GM19467 (cell line): ENCODE measurements at regions not wholly inside any gene's neighbourhood (a gene's known extent, or its start where the extent isn't known, plus 50 kb on each side); places are given as distances from the start of the nearest gene placed in this dataset.
"Not testable (repeated sequence)": the region's sequence is repeated elsewhere in the genome, so short reads cannot be mapped to it uniquely, and the experiment has no call there.

Experiments
- ATAC-seq: cut with Tn5 transposase; IDR thresholded peaks from one replicate; pipeline ENCODE4 v1.9.1; 2021; ENCODE audit warnings: mild to moderate bottlenecking, moderate library complexity; ENCODE audit not compliant: unreplicated experiment

DNA sequence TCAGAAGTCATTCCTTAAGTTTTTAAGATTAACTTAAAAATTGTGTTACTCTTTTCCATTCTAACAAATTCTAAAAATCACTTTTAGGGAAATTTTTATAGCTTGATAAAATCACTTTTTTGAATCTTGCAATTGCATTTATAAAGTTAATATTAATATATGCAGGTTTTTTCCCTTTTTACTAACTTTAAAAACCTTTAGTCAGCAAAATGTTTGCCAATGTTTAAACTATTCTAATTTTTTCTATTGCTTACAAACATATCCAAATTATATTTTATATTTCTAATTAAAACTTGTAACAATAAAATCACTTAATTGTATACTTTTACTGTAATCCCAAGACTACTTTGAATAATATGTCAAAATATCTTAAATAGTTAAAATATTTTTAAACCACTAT, 839.4 kb downstream of the TBL1XR1 start:
- ATAC-seq: no peak

DNA sequence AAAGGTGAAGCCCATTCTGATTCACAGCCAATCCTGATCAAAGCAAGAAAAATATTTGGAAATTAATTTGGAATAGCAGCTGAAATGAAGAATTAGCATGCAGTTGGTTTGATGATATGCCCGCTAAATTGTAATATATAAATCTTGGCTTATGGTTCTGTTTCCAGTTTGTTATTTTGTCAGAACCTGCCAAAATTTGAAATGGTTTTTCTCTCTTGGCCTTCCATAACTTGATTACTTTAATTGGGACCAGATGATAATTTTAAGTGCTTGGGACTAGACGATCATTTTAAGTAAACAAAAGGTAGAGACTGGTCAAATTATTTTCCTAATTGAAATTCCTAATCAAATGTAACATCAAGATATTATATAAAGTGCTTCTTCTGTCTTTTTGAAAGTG, 842.4 kb downstream of the TBL1XR1 start:
- ATAC-seq: no peak

DNA sequence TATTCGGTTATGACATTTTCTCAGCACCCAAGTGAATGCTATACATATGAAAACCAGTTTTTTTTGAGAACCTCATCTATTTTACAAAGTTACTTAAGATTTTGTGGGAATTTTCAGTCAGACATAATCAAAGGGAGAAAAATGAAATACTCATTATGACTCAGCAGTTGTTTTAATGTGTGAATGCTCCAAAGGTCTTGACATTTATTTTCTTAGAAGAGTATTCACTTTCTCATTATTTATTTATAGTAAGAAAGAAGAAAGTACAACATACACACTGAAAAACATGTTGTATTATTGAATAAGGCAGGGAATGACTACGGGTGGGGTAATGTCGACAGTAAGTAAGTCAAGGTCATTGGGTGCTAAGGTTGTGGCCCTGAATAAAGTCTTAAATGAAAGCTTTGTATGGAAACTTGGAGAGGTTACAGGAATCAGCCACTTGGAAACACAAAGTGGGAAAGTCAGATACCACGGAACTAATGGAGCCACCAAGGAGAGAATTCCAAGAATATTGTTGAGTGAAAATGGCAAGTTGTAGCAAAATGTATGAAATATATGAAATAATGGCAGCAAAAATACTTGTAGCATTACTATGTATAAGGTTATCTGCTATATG, 844.5 kb downstream of the TBL1XR1 start:
- no peak for ATAC-seq

DNA sequence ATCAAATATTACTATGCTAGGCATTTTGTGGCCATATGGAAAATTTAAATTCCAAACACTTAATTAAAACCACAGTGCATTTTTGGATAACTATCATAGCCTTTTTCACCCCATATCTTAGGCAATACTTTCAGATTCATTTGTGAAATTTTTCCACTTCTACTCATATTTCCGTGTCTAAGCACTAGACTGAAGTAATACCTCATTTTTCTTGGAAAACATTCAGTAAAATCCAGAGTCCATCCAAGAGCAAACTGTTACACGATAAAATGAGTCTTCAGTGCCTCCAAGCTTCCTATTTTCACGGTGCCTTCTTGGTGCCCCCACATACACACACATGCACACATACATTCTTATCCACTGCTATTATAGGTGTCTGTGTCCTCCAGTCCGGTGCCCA, 845.9 kb downstream of the TBL1XR1 start:
- ATAC-seq: no peak

DNA sequence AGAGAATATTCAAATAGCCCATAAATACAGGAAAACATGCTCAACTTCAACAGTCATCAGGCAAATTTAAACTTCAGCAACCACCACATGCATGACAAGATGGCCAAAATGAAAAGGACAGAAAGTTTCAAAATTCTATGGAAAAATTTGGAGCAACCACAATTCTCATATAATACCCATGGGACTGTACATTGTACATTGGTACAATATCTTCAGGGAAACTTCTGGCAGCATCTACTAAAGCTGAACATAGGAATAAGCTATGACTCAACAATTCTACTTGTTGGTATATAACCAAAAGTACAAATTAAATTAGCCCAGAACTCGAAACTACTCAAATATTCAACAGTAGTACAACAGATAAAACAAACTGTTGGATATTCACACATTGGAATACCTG, 847.6 kb downstream of the TBL1XR1 start:
- ATAC-seq: no peak

DNA sequence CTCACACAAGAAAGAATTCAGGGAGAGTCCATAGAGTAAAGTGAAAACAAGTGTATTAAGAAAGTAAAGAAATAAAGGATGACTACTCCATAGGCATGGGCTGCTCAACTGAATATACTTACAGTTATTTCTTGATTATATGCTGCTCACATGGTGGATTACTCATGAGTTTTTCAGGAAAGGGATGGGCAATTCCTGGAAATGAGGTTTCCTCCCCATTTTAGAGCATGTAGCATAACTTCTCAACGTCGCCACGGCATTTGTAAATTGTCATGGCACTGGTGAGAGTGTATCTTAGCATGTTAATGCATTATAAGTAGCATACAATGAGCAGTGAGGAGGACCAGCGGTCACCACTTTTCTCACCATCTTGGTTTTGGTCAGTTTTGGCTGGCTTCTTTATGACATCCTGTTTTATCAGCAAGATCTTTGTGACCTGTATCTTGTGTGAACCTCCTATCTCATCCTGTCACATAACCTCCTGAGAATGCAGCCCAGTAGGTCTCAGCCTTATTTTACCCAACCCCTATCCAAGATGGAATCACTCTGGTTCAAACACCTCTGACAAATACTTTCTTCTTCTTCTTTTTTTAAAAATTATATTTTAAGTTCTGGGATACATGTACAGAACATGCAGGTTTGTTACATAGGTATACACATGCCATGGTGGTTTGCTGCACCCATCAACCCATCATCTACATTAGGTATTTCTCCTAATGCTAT, 849.7 kb downstream of the TBL1XR1 start:
- ATAC-seq: no peak

DNA sequence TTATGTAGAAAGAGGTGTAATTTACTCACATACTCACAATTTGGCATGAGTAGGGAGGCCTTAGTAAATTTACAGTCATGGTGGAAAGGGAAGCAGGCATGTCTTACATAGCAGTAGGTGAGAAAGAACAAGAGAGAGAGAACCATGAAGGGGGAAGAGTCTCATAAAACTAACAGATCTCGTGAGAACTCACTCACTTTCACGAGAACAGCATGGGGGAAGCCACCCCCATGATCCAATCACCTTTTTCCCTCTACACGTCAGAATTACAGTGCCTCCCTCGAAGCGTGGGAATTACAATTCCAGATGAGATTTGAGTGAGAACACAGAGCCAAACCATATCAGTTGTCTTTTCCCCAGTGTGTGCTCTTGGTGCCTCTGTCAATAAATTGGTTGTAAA, 855.3 kb downstream of the TBL1XR1 start:
- no peak for ATAC-seq

DNA sequence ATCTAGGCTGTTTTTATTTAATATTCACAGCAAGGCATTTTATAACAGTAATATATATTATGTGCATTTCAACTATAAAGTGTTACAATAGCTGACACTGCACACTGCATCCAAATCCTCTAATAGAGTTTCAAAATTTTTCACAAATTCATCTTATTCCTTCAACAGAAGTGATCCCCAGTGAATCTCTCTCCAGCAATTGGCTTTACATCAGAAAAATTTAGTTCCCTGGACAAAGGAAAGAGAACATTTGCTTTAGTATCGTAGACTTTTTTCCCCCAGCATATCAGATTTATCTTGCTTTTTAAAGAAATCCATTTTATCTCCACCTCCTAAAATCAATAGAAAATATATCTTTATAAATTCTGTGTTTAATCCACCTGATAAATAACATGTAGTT, 868.6 kb downstream of the TBL1XR1 start:
- ATAC-seq: no peak

DNA sequence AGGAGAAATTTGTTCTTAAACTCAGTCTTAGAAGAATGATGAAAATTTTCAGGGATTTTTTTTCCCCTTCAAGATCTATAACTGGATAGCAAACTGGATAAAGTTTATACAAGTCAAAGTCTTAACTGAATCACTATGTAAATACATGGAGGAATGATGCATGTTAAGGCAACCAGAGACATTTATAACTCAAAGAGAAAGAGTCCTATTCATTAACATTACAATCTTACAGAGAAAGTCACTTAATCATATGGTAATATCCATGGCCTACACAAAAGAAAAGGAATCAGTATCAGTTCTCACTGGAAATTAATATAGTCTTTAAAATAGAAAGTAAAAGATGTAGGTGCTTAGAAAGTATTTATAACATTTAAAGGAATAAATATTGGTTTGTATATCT, 869.1 kb downstream of the TBL1XR1 start:
- ATAC-seq: no peak

DNA sequence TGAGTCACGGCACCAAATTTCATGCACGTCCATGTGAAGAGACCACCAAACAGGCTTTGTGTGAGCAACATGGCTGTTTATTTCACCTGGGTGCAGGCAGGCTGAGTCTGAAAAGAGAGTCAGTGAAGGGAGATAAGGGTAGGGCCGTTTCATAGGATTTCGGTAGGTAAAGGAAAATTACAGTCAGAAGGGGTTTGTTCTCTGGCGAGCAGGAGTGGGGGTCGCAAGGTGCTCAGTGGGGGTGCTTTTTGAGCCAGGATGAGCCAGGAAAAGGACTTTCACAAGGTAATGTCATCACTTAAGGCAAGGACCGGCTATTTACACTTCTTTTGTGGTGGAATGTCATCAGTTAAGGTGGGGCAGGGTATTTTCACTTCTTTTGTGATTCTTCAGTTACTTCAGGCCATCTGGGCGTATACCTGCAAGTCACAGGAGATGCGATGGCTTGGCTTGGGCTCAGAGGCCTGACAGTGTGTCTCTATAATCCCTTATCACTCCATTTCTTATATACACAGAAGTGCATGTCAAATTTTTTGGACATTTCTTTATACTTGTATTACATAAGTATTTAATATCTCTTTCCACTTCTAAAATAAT, 870.3 kb downstream of the TBL1XR1 start:
- not testable (repeated sequence) for ATAC-seq

DNA sequence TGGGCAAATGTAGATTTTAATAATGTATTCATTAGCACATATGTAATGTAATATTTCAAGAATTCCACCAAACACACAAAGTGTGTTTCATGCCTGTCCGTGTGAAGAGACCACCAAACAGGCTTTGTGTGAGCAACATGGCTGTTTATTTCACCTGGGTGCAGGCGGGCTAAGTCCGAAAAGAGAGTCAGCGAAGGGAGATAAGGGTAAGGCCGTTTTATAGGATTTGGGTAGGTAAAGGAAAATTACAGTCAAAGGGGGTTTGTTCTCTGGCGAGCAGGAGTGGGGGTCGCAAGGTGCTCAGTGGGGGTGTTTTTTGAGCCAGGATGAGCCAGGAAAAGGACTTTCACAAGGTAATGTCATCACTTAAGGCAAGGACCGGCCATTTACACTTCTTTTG, 875.8 kb downstream of the TBL1XR1 start:
- ATAC-seq: not testable (repeated sequence)

DNA sequence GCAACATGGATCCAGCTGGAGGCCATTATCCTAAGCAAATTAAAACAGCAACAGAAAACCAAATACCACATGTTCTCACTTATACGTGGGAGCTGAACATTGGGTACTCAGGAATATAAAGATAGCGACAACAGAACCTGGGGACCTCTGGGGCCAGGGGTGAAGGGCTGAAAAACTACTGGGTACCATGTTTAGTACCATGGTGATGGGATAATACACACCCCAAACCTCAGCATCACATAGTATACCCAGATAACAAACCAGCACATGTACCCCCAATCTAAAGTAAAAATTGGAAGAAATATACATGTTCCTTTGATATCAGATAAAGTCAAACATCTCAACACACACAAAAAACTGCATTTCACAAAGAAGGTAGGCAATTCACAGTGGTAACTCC, 876.2 kb downstream of the TBL1XR1 start:
- ATAC-seq: no peak

DNA sequence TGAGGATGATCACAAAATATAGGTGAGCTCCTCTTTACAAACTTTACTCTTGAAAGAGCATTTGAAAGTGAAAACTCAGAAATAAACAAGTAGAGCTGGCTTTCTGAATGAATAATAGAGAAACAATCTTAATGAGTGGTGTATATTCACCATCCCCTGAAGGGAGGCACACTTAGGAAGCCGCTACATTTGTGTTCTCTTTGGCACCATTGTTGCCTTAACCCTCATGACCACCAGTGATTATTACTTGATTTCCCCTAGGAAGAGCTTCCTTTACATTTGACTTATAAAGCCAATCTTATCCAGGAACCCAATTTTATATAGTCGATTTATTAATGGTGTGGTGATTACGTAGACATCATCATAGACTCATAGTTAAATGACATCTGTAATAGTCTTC, 883.9 kb downstream of the TBL1XR1 start:
- no peak for ATAC-seq

DNA sequence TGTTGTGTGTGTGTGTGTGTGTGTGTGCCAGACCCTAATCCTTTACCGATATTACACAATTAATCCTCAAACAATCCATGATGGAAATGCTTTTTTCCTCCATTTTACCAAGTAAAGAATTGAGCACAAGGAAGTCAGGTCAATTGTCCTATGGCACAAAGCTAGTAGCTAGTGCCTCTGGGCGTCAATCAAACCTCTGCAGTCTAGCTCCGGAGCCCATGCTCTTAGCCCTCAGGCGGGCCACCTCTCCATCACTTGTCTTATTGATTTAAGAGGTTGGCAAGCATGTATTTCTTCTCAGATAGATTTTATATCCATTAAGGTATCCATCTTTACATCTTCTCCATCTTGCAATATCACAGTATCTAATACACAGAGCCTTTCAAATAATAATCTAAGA, 886.6 kb downstream of the TBL1XR1 start:
- ATAC-seq: no peak

DNA sequence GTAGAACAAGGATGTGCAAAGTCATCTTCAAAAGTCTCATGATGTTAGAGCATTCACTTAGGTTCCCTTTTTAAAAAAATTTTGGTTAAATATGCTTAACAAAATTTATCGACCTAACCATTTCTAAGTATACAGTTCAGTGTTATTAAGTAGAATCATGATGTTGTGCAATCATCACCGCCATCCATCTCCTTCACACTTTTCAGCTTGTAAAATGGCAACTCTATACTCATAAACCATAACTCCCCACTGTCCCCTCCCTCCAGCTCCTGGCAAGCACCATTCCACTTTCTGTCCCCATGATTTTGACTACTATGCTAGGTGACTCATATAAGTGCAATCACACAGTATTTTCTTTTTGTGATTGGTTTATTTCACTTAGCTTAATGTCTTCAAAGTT, 895.0 kb downstream of the TBL1XR1 start:
- ATAC-seq: no peak

DNA sequence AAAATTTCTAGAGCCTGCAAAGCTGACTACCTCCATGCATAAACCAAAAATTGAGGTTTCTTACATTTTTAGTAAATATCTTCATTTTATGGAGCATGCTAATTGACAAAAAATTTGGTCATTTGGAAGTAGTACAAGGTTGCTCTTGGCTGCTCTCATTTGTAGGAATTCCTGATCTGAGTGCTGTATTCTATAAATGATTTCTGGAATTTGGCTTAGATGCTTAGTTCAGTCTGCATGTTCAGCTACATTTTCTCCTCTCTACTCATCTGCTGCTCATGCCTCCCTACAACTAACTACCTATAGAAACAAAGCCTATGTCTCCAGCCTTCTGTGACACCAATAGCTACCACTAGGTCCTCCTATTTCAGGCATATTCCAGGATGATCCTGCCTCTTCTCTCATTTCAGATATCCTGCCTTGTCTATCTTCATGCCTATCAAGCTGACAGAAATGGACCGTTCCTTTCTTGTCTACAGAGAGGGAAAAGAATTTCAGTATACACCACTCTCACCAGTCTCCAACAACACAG, 901.1 kb downstream of the TBL1XR1 start:
- no peak for ATAC-seq

DNA sequence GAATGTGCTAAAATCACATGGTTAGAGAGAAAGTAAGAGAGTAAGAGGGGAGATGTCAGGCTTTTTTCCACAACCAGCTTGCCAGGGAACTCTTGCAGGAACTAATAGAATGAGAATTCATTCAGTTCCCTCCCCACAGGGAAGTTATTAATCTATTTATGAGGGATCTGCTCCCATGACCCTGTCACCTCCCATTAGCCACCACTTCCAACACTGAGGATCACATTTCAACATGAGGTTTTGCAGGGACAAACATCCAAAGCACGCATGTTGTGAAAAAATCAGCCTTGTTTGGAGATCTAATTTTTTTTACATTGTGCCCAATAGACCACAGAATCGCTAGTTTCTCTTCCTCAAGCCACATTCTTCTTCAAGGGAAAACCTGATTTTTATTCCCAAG, 904.0 kb downstream of the TBL1XR1 start:
- no peak for ATAC-seq

DNA sequence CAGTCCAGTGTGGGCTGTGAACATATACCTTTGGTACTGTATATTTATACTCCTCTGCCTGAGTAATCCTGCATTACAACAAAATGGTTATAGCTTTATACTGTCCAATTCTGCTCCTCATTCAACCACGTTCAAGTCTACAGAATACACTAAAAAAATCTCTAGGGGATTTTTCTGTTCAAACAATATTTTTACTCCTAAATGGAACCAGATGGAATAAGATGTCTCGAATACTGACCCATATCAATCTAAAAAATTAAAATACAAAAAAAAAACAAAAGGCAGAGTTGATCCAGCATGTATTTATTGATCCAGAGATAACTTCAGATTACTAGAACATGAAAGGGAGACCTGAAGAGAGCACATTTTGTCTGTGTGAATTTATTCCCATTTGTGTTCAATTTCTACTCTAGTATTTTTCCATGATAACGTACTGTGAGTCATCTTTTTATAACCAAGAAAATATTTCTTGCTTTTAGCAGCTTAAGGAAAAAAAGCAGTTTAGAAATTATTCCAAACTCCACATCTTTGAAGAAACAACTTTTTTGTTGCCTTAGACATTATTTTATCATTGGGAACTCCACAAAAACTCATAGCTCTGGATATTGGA, 910.7 kb downstream of the TBL1XR1 start:
- ATAC-seq: no peak

DNA sequence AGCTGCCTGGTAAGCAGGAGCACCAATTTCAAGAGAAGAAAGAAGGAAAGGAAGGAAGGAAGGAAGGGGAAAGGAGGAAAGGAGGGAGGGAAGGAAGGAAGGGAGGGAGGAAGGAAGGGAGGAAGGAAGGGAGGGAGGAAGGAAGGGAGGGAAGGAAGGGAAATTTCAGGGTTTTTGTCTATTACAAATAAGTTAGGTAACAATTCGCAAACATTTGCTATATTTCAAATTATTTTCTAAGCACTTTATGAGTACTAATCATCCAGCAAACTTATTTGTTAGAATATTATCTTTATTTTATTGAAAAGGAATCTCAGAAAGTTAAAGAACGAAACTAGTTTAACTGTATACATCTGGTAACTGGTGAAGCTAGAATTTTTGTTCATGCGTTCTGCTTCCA, 921.7 kb downstream of the TBL1XR1 start:
- no peak for ATAC-seq

DNA sequence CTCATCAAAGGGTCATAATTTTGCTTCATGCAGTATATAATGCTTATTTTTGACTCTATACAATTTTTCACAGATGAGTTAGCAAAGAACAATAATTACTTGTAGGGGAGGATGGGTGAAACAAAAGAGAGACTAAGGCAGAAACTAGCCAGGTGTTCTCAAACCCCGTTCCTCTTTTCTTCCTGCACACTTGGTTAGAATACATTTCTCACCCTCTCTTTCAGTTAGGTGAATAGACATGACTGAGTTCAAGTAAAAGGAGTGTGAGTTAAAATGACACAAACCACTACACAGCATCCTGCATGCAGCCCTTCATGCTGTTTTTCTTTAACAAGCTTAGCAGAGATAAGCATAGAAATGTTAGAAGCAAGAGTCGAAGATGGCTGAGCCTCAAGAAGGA, 922.2 kb downstream of the TBL1XR1 start:
- no peak for ATAC-seq

DNA sequence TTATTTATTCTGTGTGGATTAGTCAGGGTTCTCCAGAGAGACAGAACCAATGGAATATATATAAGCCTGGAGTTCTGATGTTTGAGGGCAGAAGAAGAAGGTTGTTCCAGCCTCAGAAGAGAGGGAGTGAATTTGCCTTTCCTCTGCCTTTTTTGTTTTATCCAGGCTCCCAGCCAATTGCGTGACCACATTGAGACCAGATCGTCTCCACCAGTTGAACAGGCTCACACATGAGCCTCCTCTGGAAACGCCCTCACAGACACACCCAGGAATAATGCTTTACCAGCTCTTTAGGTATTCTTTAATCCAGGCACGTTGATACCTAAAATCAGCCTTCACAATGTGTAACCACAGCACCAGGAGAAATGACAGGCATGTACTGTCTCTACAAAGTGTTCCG, 923.1 kb downstream of the TBL1XR1 start:
- ATAC-seq: no peak

DNA sequence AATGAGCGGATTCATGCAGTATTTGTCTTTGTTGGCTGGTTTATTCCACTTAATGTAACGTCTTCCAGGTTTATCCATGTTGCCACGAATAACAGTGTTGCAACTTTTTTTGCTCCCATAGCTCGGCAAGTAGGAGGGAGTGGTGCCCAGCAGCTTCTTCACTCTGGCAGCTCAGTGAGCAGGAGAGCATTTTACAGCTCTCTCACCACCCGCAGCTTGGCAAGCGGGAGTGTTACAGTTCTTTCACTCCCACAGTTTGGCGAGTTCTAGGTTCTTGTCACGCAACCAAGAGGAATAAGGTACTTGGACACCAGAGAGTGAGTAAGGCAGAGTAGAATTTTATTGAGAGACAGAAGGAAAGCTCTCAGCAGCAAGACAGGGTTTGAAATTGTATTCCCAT, 935.2 kb downstream of the TBL1XR1 start:
- ATAC-seq: no peak
